ENCODE measurements at regions not wholly inside any gene's neighbourhood (a gene's known extent, or its start where the extent isn't known, plus 50 kb on each side); places are given as distances from the start of the nearest gene placed in this dataset.

DNA sequence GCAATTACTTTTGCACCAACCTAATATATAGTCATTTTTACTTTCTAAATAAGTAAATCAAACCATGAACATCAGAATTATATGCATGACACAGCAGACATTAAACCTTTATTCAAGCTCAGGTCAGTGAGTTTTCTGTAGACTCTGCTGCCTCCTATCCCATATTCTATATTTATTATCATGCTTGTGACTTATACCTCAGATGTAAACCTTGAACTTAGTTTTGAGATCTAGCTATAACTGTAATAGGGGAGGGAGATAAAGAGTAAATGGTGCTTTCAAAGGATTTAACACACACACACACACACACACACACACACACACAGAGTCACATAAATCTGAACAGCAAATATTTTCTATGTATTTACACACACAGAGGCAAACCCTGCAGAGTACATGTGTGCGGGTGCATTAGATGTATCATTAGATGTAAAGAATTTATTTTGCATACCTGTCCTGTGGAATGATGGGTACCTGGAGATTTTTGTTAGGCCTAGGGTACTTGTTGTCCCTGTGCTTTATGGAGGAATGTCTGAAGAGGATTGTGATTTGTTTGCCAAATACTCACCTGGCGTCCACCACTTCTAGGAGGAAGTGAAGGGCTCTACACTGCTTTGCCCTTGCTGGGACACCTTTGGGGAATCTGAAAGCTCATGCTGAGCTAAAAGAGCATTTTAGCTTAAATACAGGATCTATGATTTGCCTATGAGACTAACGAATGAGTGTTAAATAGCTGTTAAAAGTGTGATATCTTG is 521.9 kb downstream of the KLF5 start:
- DNase-seq (no peak), ATAC-seq (ENCODE audit: low read depth in 2 of 2) (no peak)
- Mint-ChIP-seq H3K27me3 (peaks cover 5% of the 10 kb centered on the region), H3K4me1 (peaks cover 0 to 2% (median 0%) of the 10 kb centered on the region in 4 donors), H3K9me3 (peaks cover 0 to 2% (median 0%) of the 10 kb centered on the region in 7 donors), H3K36me3 (no peaks in the 10 kb centered on the region), H3K27ac (no peak overlapping the region), H3K4me3 (no peak overlapping the region)
- Histone ChIP-seq H3K4me3 (ENCODE audit: low read depth, low read length) (no peak overlapping the region), H3K4me1 (ENCODE audit: control insufficient read depth, insufficient read depth, low read length, poor library complexity, severe bottlenecking) (no peaks in the 10 kb centered on the region), H3K27ac (ENCODE audit: insufficient read depth, low read length, poor library complexity, severe bottlenecking) (no peak overlapping the region), H3K9me3 (ENCODE audit: control insufficient read depth in 2 of 2, low read length in 2 of 2) (peaks cover 0 to 2% of the 10 kb centered on the region in 2 experiments), H3K27me3 (ENCODE audit: control insufficient read depth, insufficient read depth, low read length) (no peaks in the 10 kb centered on the region), H3K36me3 (ENCODE audit: control insufficient read depth, insufficient read depth, low read length) (no peaks in the 10 kb centered on the region)

DNA sequence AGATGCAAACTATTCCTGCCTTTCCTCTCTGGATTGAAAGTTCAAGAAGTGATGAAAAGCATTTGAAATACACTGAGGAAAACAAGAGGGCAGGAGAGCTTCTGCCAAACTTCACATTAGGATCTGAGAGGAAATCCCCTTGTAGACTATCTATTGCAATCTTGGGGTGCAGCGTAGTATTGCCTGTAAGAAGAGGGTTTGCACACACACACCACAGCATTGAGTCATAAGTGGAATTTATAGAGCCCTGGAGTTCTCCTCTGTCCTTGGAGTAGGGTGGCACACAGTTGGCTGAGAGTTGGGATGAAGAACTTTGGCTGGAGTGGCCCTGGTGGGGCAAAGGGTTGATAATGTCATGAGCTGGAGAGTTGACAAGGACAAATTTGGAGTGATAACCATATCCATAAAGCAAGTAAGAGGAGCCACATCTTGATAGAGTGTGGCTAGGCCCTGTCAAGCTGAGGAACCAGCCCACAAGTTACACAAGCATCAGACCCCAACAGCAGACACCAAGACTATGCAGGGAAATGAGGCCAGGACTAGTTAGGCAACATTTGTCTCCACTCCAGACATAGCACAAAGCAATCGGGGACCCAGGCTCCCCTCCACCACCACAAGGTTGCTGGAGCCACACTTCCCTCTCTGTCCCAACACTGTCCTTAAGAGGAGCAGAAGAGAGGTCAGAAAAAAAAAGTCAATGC is 520.9 kb downstream of the KLF5 start:
- H3K9me3 ChIP-seq (ENCODE audit: control insufficient read depth in 2 of 2, low read length in 2 of 2): no peaks in the 10 kb centered on the region
- ATAC-seq (ENCODE audit: low read depth in 2 of 2): no peak
- no peaks in the 10 kb centered on the region for H3K36me3 ChIP-seq (ENCODE audit: control insufficient read depth, insufficient read depth, low read length)
- no peak overlapping the region for H3K27ac ChIP-seq (ENCODE audit: insufficient read depth, low read length, poor library complexity, severe bottlenecking)
- Mint-ChIP-seq H3K4me3 (no peak overlapping the region), H3K27ac (no peak overlapping the region), H3K4me1 (peaks cover 0 to 2% (median 0%) of the 10 kb centered on the region in 4 donors), H3K27me3 (peaks cover 5% of the 10 kb centered on the region), H3K9me3 (peaks cover 0 to 2% (median 0%) of the 10 kb centered on the region in 7 donors), H3K36me3 (no peaks in the 10 kb centered on the region)
- no peaks in the 10 kb centered on the region for H3K4me1 ChIP-seq (ENCODE audit: control insufficient read depth, insufficient read depth, low read length, poor library complexity, severe bottlenecking)
- no peak overlapping the region for H3K4me3 ChIP-seq (ENCODE audit: low read depth, low read length)
- no peaks in the 10 kb centered on the region for H3K27me3 ChIP-seq (ENCODE audit: control insufficient read depth, insufficient read depth, low read length)
- DNase-seq: no peak

DNA sequence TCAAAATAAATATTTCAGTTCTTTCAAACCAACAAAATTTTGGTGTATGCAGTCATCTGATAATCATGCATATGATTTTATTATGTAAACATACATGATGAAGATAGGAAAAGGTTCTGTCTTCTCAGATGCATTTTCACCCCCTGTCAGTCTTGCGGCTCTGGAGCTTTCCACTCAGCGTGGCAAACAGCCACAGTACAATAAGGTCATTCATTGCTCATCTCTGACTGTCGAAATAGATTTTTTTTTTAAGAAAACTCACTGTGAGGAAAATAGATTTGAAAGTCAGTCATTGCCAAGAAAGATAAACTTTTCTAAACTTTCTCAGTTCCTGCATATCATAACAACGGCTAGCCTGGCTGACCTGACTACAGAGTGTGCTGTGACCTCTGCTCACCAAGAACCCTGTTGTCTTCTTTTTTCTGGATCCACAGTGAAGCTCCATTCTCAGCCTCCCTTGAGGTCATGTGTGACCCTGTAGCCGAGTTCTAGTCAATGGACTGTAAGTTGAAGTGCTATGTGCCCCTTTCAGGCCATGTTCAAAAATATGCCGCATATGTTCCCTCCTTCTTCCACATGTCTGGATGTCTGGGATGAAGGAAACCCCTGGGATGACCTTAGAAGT is 519.6 kb downstream of the KLF5 start:
- Histone ChIP-seq H3K36me3 (ENCODE audit: control insufficient read depth, insufficient read depth, low read length) (no peaks in the 10 kb centered on the region), H3K27ac (ENCODE audit: insufficient read depth, low read length, poor library complexity, severe bottlenecking) (no peak overlapping the region), H3K4me1 (ENCODE audit: control insufficient read depth, insufficient read depth, low read length, poor library complexity, severe bottlenecking) (no peaks in the 10 kb centered on the region), H3K4me3 (ENCODE audit: low read depth, low read length) (no peak overlapping the region), H3K27me3 (ENCODE audit: control insufficient read depth, insufficient read depth, low read length) (no peaks in the 10 kb centered on the region), H3K9me3 (ENCODE audit: control insufficient read depth in 2 of 2, low read length in 2 of 2) (no peaks in the 10 kb centered on the region)
- Mint-ChIP-seq H3K27ac (peak overlapping the region in 1 of 3 donors; percentile 7), H3K36me3 (no peaks in the 10 kb centered on the region), H3K4me3 (no peak overlapping the region), H3K9me3 (peaks cover 0 to 2% (median 0%) of the 10 kb centered on the region in 7 donors), H3K27me3 (peaks cover 5% of the 10 kb centered on the region), H3K4me1 (no peaks in the 10 kb centered on the region)
- DNase-seq: no peak
- no peak for ATAC-seq (ENCODE audit: low read depth in 2 of 2)

DNA sequence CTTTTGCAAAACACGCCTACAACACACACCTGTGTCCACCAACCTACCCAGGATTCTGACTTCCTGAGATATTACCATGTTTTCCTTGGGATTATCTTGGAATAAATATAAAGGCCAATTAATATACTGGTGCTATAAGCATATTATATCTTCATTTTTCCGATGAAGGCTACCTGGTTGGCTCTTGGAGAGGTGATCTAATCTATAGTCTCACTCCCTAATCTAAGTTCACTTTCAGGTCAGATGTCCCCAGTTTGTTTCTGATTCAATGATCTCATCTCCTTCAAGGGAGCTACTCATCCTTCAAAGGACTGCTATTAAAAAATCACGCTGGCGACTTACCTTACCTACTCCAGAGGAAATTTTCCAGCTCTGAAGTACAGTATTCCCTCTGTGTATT is 517.5 kb downstream of the KLF5 start:
- Histone ChIP-seq H3K27ac (ENCODE audit: insufficient read depth, low read length, poor library complexity, severe bottlenecking) (no peak overlapping the region), H3K4me1 (ENCODE audit: control insufficient read depth, insufficient read depth, low read length, poor library complexity, severe bottlenecking) (no peaks in the 10 kb centered on the region), H3K27me3 (ENCODE audit: control insufficient read depth, insufficient read depth, low read length) (no peaks in the 10 kb centered on the region), H3K9me3 (ENCODE audit: control insufficient read depth in 2 of 2, low read length in 2 of 2) (no peaks in the 10 kb centered on the region), H3K36me3 (ENCODE audit: control insufficient read depth, insufficient read depth, low read length) (no peaks in the 10 kb centered on the region), H3K4me3 (ENCODE audit: low read depth, low read length) (no peak overlapping the region)
- no peak for ATAC-seq (ENCODE audit: low read depth in 2 of 2)
- Mint-ChIP-seq H3K4me3 (no peak overlapping the region), H3K9me3 (peaks cover 0 to 2% (median 0%) of the 10 kb centered on the region in 7 donors), H3K36me3 (no peaks in the 10 kb centered on the region), H3K4me1 (no peaks in the 10 kb centered on the region), H3K27ac (no peak overlapping the region), H3K27me3 (peaks cover 5% of the 10 kb centered on the region)
- DNase-seq: no peak

DNA sequence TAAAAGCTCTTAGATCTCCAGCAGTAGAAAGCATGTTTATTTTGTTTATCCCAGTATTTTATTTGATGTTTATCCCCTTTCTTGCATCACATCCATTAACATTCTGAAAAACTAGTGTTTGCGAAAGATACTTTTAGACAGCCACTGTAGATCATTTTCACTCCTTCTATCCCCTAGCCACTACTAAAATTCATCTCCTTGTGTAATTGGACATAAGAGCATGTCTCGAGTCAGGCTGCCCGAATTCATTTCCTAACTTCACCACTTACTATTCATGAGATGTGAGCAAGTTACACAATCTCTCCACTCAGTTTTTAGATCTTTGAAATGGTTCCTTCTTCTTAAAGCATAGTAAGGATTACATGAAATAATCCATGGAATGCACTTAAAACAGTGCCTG is 514.0 kb downstream of the KLF5 start:
- ATAC-seq (ENCODE audit: low read depth in 2 of 2): no peak
- H3K27me3 ChIP-seq (ENCODE audit: control insufficient read depth, insufficient read depth, low read length): no peaks in the 10 kb centered on the region
- no peak for DNase-seq
- no peaks in the 10 kb centered on the region for H3K36me3 ChIP-seq (ENCODE audit: control insufficient read depth, insufficient read depth, low read length)
- no peak overlapping the region for H3K4me3 ChIP-seq (ENCODE audit: low read depth, low read length)
- Mint-ChIP-seq H3K4me1 (no peaks in the 10 kb centered on the region), H3K4me3 (no peak overlapping the region), H3K27ac (no peak overlapping the region), H3K9me3 (peaks cover 0 to 2% (median 0%) of the 10 kb centered on the region in 7 donors), H3K36me3 (no peaks in the 10 kb centered on the region), H3K27me3 (peaks cover 4% of the 10 kb centered on the region)
- no peaks in the 10 kb centered on the region for H3K4me1 ChIP-seq (ENCODE audit: control insufficient read depth, insufficient read depth, low read length, poor library complexity, severe bottlenecking)
- H3K9me3 ChIP-seq (ENCODE audit: control insufficient read depth in 2 of 2, low read length in 2 of 2): no peaks in the 10 kb centered on the region
- H3K27ac ChIP-seq (ENCODE audit: insufficient read depth, low read length, poor library complexity, severe bottlenecking): no peak overlapping the region

DNA sequence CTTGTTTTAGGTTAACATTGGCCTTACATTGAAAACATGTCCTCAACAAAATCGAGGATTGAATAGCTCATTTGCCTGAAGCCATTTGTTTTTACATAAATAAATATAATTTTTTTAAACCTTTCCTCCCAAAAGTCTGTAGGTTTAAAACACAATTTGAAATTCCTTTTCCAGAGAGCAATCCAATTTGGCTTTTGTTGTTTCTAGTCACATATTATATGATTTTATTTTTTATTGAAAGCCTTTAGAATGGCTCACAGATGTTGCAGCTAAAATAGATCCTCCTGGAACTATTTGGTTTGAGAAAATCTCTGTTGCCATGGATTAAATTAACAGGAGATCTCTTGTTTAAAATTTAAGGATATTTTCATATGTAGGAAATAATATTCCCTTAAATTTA is 512.6 kb downstream of the KLF5 start:
- H3K9me3 ChIP-seq (ENCODE audit: control insufficient read depth in 2 of 2, low read length in 2 of 2): no peaks in the 10 kb centered on the region
- no peaks in the 10 kb centered on the region for H3K36me3 Mint-ChIP-seq
- H3K27ac Mint-ChIP-seq: no peak overlapping the region
- no peaks in the 10 kb centered on the region for H3K4me1 Mint-ChIP-seq
- DNase-seq (no peak), ATAC-seq (ENCODE audit: low read depth in 2 of 2) (no peak)
- H3K27ac ChIP-seq (ENCODE audit: insufficient read depth, low read length, poor library complexity, severe bottlenecking): no peak overlapping the region
- H3K4me1 ChIP-seq (ENCODE audit: control insufficient read depth, insufficient read depth, low read length, poor library complexity, severe bottlenecking): no peaks in the 10 kb centered on the region
- peaks cover 4% of the 10 kb centered on the region for H3K27me3 Mint-ChIP-seq
- peaks cover 0 to 2% (median 0%) of the 10 kb centered on the region in 7 donors for H3K9me3 Mint-ChIP-seq
- H3K27me3 ChIP-seq (ENCODE audit: control insufficient read depth, insufficient read depth, low read length): no peaks in the 10 kb centered on the region
- H3K36me3 ChIP-seq (ENCODE audit: control insufficient read depth, insufficient read depth, low read length): no peaks in the 10 kb centered on the region
- H3K4me3 Mint-ChIP-seq: no peak overlapping the region
- no peak overlapping the region for H3K4me3 ChIP-seq (ENCODE audit: low read depth, low read length)

DNA sequence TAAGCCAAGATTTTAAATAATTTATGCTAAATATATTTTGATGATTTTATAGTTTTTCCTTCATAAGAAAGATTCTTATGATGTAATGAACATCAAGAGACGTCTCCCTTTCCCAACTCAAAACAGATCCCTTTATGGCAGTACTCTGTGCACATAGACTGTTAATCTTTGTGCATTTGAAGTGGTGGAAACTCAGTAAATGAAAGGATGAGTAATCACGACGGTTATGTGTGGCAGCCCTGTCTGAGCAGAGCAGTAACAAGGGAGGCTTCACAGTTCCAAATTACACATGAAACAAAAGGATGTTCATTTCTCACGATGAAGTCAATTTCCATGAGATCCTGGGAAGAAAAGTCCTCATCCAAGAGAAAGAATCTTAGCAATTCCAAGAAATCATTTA is 498.1 kb downstream of the KLF5 start:
- H3K4me1 Mint-ChIP-seq: no peaks in the 10 kb centered on the region
- peaks cover 4% of the 10 kb centered on the region for H3K27me3 Mint-ChIP-seq
- Histone ChIP-seq H3K27ac (ENCODE audit: insufficient read depth, low read length, poor library complexity, severe bottlenecking) (no peak overlapping the region), H3K27me3 (ENCODE audit: control insufficient read depth, insufficient read depth, low read length) (no peaks in the 10 kb centered on the region), H3K4me3 (ENCODE audit: low read depth, low read length) (no peak overlapping the region), H3K4me1 (ENCODE audit: control insufficient read depth, insufficient read depth, low read length, poor library complexity, severe bottlenecking) (no peaks in the 10 kb centered on the region), H3K36me3 (ENCODE audit: control insufficient read depth, insufficient read depth, low read length) (no peaks in the 10 kb centered on the region), H3K9me3 (ENCODE audit: control insufficient read depth in 2 of 2, low read length in 2 of 2) (no peaks in the 10 kb centered on the region)
- H3K4me3 Mint-ChIP-seq: no peak overlapping the region
- DNase-seq (no peak), ATAC-seq (ENCODE audit: low read depth in 2 of 2) (no peak)
- H3K36me3 Mint-ChIP-seq: no peaks in the 10 kb centered on the region
- no peak overlapping the region for H3K27ac Mint-ChIP-seq
- peaks cover 0 to 3% (median 0%) of the 10 kb centered on the region in 7 donors for H3K9me3 Mint-ChIP-seq

Data from CD4-positive, CD25-positive, alpha-beta regulatory T cell (primary cell).